ENCODE measurements at regions not wholly inside any gene's neighbourhood (a gene's known extent, or its start where the extent isn't known, plus 50 kb on each side); places are given as distances from the start of the nearest gene placed in this dataset.
"Not testable (repeated sequence)": the region's sequence is repeated elsewhere in the genome, so short reads cannot be mapped to it uniquely, and the experiment has no call there.

- DNase-seq = no peak
Observed at GRCh38 chr1:193929374-193930033, 743.1 kb upstream of the B3GALT2 start.

GRCh38 chr1:193927550-193927949 is 741.1 kb upstream of the B3GALT2 start:
- DNase-seq = no peak

GRCh38 chr1:193926956-193927355 is 740.5 kb upstream of the B3GALT2 start:
- DNase-seq = no peak

- no peak for DNase-seq
Observed at GRCh38 chr1:193919827-193920226, 733.4 kb upstream of the B3GALT2 start.

- DNase-seq = no peak
Observed at GRCh38 chr1:193916452-193916851, 730.0 kb upstream of the B3GALT2 start.

- DNase-seq = no peak
Observed at GRCh38 chr1:193914871-193915270, 728.5 kb upstream of the B3GALT2 start.

GRCh38 chr1:193909406-193910082 is 723.1 kb upstream of the B3GALT2 start:
- DNase-seq = no peak

GRCh38 chr1:193905288-193906085 is 719.1 kb upstream of the B3GALT2 start:
- DNase-seq = no peak

GRCh38 chr1:193891788-193892187 is 705.4 kb upstream of the B3GALT2 start:
- DNase-seq = no peak

GRCh38 chr1:193890935-193891334 is 704.5 kb upstream of the B3GALT2 start:
- DNase-seq = no peak

GRCh38 chr1:193884848-193885558 is 698.6 kb upstream of the B3GALT2 start:
- no peak for DNase-seq

GRCh38 chr1:193877920-193878319 is 691.5 kb upstream of the B3GALT2 start:
- DNase-seq = not testable (repeated sequence)

- DNase-seq = no peak
Observed at GRCh38 chr1:193868425-193868824, 682.0 kb upstream of the B3GALT2 start.

GRCh38 chr1:193856261-193856660 is 669.8 kb upstream of the B3GALT2 start:
- no peak for DNase-seq

- no peak for DNase-seq
Observed at GRCh38 chr1:193850745-193851144, 664.3 kb upstream of the B3GALT2 start.

- no peak for DNase-seq
Observed at GRCh38 chr1:193846876-193847604, 660.6 kb upstream of the B3GALT2 start.

GRCh38 chr1:193846411-193846810 is 660.0 kb upstream of the B3GALT2 start:
- no peak for DNase-seq

- DNase-seq = no peak
Observed at GRCh38 chr1:193841857-193842256, 655.4 kb upstream of the B3GALT2 start.

GRCh38 chr1:193831465-193831864 is 645.1 kb upstream of the B3GALT2 start:
- no peak for DNase-seq

- no peak for DNase-seq
Observed at GRCh38 chr1:193827516-193827915, 641.1 kb upstream of the B3GALT2 start.

- no peak for DNase-seq
Observed at GRCh38 chr1:193819376-193819775, 633.0 kb upstream of the B3GALT2 start.

GRCh38 chr1:193807208-193807607 is 620.8 kb upstream of the B3GALT2 start:
- no peak for DNase-seq
